GM20000 (cell line): ENCODE measurements at regions not wholly inside any gene's neighbourhood (a gene's known extent, or its start where the extent isn't known, plus 50 kb on each side); places are given as distances from the start of the nearest gene placed in this dataset.

Experiments
- DNase-seq: peaks from one replicate; pipeline ENCODE4 v3.0.0; 2012; ENCODE audit warnings: low spot score
- TF ChIP-seq, protein P1 (sequence below): IDR thresholded peaks from 2 replicates; pipeline ENCODE4 v1.5.1; 2012; ENCODE audit warnings: mild to moderate bottlenecking, control low read depth; ENCODE audit errors: extremely low read depth, missing control alignments

- TF ChIP-seq, protein P1, sequence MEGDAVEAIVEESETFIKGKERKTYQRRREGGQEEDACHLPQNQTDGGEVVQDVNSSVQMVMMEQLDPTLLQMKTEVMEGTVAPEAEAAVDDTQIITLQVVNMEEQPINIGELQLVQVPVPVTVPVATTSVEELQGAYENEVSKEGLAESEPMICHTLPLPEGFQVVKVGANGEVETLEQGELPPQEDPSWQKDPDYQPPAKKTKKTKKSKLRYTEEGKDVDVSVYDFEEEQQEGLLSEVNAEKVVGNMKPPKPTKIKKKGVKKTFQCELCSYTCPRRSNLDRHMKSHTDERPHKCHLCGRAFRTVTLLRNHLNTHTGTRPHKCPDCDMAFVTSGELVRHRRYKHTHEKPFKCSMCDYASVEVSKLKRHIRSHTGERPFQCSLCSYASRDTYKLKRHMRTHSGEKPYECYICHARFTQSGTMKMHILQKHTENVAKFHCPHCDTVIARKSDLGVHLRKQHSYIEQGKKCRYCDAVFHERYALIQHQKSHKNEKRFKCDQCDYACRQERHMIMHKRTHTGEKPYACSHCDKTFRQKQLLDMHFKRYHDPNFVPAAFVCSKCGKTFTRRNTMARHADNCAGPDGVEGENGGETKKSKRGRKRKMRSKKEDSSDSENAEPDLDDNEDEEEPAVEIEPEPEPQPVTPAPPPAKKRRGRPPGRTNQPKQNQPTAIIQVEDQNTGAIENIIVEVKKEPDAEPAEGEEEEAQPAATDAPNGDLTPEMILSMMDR: no peak
- DNase-seq: no peak
Observed at GRCh38 chr1:42043811-42044210, 109.4 kb upstream of the GUCA2B start.

- DNase-seq: no peak
- TF ChIP-seq, protein P1: no peak
Observed at GRCh38 chr1:42043182-42043581, 110.0 kb upstream of the GUCA2B start.

DNA sequence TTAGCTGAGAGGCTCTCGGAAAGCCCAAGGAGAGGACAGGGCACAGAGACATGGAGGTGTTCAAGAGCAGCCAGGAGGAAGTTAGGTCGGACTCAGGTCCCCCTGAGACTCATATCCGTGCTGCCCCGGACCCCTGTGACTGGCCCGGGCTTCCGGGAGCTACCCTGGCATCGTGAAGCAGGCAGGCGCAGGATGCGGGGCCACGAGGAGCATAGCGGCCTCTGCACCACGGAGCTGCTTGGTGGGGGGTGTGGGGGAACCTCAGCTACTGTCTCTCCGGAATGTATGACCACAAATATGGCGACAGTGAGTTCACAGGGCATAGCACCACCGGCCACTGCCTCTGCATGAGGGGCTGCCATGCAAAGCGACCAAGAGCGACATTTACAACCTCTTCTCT is 112.2 kb upstream of the GUCA2B start:
- DNase-seq: no peak
- TF ChIP-seq, protein P1: no peak

- TF ChIP-seq, protein P1: no peak
- no peak for DNase-seq
Observed at GRCh38 chr1:42040159-42040558, 113.1 kb upstream of the GUCA2B start.

- DNase-seq: no peak
- TF ChIP-seq, protein P1: no peak
Observed at GRCh38 chr1:42038261-42038660, 114.9 kb upstream of the GUCA2B start.

DNA sequence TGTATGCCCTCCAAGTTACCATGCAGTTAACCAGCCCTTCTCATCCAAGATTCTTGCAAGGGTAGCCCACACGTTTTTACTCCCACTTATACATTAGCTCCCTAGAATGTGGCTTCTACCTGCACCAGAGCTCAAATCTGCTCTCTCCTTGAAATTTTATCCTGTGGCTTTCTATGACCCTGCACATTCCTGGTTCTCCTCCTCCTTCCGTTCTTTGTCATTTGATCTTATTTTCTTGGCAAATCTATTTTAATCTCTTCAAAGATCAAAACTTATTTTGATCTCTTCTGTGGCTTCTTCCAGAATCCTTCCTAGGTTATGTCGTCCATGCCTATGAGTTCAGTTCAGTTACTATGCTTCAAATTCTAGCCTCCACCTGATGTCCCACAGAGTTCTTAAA is 115.6 kb upstream of the GUCA2B start:
- no peak for DNase-seq
- TF ChIP-seq, protein P1: no peak

- TF ChIP-seq, protein P1: no peak
- DNase-seq: no peak
Observed at GRCh38 chr1:42037161-42037560, 116.0 kb upstream of the GUCA2B start.
